ENCODE measurements at regions not wholly inside any gene's neighbourhood (a gene's known extent, or its start where the extent isn't known, plus 50 kb on each side); places are given as distances from the start of the nearest gene placed in this dataset.

DNA sequence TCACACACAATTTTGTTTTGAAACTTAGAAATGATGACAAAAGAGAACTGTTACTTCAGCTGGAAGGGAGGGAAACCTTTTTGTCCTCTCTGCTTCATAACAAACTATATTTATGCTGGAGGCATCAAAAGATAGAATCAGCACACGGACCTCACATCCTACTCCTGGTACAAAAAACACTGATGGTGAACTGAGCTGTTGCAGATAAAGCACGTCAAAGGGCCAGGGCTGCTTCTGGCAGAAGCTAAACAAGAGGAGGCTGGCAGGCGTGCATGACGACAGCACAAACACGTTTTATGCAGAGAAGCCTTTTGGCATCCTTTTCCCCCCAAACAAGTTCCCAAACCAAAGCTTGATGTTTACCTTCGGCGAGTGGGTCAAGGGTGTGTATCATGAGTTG lies 169.6 kb downstream of the SLC24A2 start:
- ATAC-seq = no peak

DNA sequence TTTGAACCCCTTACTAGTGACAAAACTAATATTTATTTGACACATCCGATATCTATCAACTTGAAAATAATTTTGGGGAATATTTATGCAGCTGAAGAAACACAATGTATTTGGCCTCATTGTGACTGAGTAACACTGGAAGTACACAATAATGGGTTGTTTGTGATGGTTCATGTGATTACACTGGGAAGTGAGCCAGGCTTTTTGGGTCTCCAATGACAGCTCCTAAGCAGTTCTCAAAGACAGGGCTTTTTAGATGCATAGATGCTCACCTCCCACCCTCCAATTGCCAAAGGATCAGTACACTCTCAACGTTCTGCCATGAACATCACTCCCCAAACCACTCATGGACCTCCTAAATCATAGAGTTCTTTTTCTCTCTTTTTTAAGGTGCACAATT lies 170.0 kb downstream of the SLC24A2 start:
- no peaks in the 10 kb centered on the region for H3K36me3 ChIP-seq
- H3K4me3 ChIP-seq = no peak overlapping the region
- DNase-seq (no peak), ATAC-seq (no peak)
- TF ChIP-seq, protein P1, sequence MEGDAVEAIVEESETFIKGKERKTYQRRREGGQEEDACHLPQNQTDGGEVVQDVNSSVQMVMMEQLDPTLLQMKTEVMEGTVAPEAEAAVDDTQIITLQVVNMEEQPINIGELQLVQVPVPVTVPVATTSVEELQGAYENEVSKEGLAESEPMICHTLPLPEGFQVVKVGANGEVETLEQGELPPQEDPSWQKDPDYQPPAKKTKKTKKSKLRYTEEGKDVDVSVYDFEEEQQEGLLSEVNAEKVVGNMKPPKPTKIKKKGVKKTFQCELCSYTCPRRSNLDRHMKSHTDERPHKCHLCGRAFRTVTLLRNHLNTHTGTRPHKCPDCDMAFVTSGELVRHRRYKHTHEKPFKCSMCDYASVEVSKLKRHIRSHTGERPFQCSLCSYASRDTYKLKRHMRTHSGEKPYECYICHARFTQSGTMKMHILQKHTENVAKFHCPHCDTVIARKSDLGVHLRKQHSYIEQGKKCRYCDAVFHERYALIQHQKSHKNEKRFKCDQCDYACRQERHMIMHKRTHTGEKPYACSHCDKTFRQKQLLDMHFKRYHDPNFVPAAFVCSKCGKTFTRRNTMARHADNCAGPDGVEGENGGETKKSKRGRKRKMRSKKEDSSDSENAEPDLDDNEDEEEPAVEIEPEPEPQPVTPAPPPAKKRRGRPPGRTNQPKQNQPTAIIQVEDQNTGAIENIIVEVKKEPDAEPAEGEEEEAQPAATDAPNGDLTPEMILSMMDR (IDR thresholded peaks at IDR 0.05) = no peak
- H3K9me3 ChIP-seq = no peaks in the 10 kb centered on the region
- H3K27ac ChIP-seq = no peak overlapping the region
- intact Hi-C loops (cut with DNase I) = no loop called here
- peaks cover 7% of the 10 kb centered on the region for H3K27me3 ChIP-seq
- no peaks in the 10 kb centered on the region for H3K4me1 ChIP-seq

More for the DNA sequence above, 169.6 kb downstream of the SLC24A2 start:
- intact Hi-C loops (cut with DNase I) = no loop called here
- peaks cover 10% of the 10 kb centered on the region for H3K27me3 ChIP-seq
- H3K36me3 ChIP-seq = no peaks in the 10 kb centered on the region
- no peaks in the 10 kb centered on the region for H3K9me3 ChIP-seq
- H3K4me1 ChIP-seq = no peaks in the 10 kb centered on the region
- DNase-seq = no peak
- TF ChIP-seq, protein P1 (IDR thresholded peaks at IDR 0.05) = no peak
- H3K4me3 ChIP-seq = no peak overlapping the region
- H3K27ac ChIP-seq = no peak overlapping the region

- Histone ChIP-seq H3K27ac (no peak overlapping the region), H3K36me3 (no peaks in the 10 kb centered on the region), H3K4me3 (no peak overlapping the region), H3K4me1 (no peaks in the 10 kb centered on the region), H3K27me3 (no peaks in the 10 kb centered on the region), H3K9me3 (no peaks in the 10 kb centered on the region)
- intact Hi-C loops (cut with DNase I) = no loop called here
- DNase-seq (no peak), ATAC-seq (no peak)
- TF ChIP-seq, protein P1 (IDR thresholded peaks at IDR 0.05) = no peak
Measured at GRCh38 chr9:19615036-19615624, 173.7 kb downstream of the SLC24A2 start.

DNA sequence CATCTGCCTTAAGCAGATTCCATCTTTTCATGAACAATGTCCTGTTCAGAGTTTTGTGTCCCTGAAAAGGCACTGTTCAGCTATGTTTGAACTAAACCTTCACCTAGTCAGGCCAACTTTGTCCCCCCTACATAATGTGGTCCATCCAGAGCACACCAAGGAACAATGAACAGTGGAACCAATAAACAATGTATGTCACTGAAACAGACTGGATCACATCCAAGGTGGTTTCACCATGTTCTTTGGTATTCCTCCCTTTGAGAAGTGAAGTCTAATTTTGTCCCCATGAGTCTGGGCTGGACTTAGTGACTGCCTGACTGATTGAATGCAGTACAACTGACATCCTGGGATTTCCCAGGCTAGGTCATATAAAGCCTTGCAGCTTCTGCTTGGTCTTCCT lies 174.5 kb downstream of the SLC24A2 start:
- no peak for ATAC-seq
- no peaks in the 10 kb centered on the region for H3K36me3 ChIP-seq
- no peaks in the 10 kb centered on the region for H3K9me3 ChIP-seq
- no peak overlapping the region for H3K27ac ChIP-seq
- no peak for DNase-seq
- no peaks in the 10 kb centered on the region for H3K27me3 ChIP-seq
- H3K4me1 ChIP-seq = no peaks in the 10 kb centered on the region
- intact Hi-C loops (cut with DNase I) = no loop called here
- no peak overlapping the region for H3K4me3 ChIP-seq
- TF ChIP-seq, protein P1 (IDR thresholded peaks at IDR 0.05) = no peak

DNA sequence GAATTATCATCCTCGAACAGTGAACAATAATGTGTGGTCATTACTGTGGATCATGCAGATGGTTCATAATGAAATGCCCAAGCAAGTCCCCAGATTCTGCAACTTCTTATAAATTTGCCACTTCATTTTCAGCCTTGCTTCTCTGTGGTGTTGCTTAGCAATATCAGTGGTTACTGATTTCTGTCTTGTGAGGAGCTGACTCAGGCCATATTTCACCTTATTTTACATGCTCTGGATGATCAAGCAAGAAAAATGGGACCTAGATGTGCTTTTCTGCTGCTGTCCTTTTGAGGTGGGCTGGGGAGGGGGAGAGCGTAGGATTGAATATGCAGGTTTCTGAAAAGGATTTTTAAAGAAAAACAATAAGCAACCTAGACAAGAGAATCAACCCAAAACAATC lies 188.3 kb downstream of the SLC24A2 start:
- intact Hi-C loops (cut with DNase I) = no loop called here
- Histone ChIP-seq H3K27ac (no peak overlapping the region), H3K4me1 (no peaks in the 10 kb centered on the region), H3K4me3 (no peak overlapping the region), H3K27me3 (no peaks in the 10 kb centered on the region), H3K36me3 (no peaks in the 10 kb centered on the region), H3K9me3 (no peaks in the 10 kb centered on the region)
- ATAC-seq (no peak), DNase-seq (no peak)
- TF ChIP-seq, protein P1 (IDR thresholded peaks at IDR 0.05) = no peak

- no peaks in the 10 kb centered on the region for H3K9me3 ChIP-seq
- DNase-seq (no peak), ATAC-seq (no peak)
- no peaks in the 10 kb centered on the region for H3K36me3 ChIP-seq
- no peaks in the 10 kb centered on the region for H3K4me1 ChIP-seq
- intact Hi-C loops (cut with DNase I) = no loop called here
- no peak overlapping the region for H3K4me3 ChIP-seq
- TF ChIP-seq, protein P1 (IDR thresholded peaks at IDR 0.05) = no peak
- no peaks in the 10 kb centered on the region for H3K27me3 ChIP-seq
- H3K27ac ChIP-seq = no peak overlapping the region
Measured at GRCh38 chr9:19598722-19599121, 189.9 kb downstream of the ACER2 start.
